CD4-positive, alpha-beta T cell treated with Interleukin-2 at 100 ng/mL for 4 hours (primary cell): ENCODE measurements at regions not wholly inside any gene's neighbourhood (a gene's known extent, or its start where the extent isn't known, plus 50 kb on each side); places are given as distances from the start of the nearest gene placed in this dataset.
"Not testable (repeated sequence)": the region's sequence is repeated elsewhere in the genome, so short reads cannot be mapped to it uniquely, and the experiment has no call there.

Experiments
- DNase-seq: peaks from one replicate; pipeline ENCODE4 v3.0.0-alpha.2; 2020; ENCODE audit warnings: low spot score

- DNase-seq, result no peak
Observed at GRCh38 chr15:59830873-59831272, 141.8 kb upstream of the BNIP2 start.

DNA sequence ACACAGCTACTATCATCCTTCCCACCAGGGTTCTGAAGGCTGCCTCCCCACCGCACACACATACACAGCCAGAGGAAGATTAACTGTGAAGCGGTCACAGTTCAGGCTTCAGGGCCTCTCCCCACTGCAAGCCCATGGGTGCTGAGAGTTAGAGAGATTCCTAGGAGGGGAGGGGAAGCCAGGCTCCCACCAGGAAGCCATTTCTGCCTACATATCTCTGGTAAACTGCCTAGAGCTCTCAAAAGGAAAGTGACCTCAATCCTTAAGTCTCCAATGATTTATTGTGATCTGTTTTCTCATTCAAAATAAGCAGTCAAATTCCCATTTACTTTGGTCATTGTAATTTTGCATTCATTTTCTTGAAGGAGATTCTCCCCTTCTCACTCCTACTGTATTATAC, 141.0 kb upstream of the BNIP2 start:
- no peak for DNase-seq

DNA sequence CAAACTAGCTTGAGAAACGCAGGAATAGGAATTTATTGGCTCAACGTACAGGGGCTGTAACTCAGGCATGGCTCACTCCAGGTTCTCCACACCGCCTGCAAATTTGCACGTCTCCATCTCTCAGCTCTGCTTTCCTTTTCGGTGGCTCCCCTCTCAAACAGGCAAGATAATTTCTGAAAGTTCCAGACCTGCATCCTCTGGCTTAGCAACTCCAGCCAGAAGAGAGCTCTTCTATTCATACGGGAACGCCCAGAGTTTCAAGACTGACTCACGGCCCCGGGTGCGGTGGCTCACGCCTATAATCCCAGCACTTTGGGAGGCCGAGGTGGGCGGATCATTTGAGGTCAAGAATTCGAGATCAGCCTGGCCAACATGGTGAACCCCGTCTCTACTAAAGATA, 139.7 kb upstream of the BNIP2 start:
- no peak for DNase-seq

DNA sequence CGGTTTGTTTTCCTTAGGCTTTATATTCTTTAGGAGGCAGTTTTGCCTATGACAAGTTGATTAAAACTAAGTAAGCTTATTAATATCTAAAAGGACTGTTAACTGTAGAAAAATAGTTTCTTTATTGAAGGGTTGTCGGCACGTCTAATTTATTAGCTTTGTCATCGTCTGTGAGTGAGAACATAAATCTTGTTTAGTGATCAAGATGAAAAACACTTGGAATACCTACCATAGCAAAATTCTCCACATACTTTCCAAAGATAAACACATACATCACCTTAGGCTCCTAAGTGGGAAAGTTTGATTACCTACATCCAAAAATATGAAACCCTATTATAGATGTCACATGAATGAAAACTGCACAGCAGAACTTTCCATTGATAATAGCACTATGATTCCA, 139.1 kb upstream of the BNIP2 start:
- DNase-seq, result no peak

- no peak for DNase-seq
Observed at GRCh38 chr15:59825901-59826300, 136.8 kb upstream of the BNIP2 start.

GRCh38 chr15:59821286-59821685, 132.2 kb upstream of the BNIP2 start:
- no peak for DNase-seq

- DNase-seq, result no peak
Observed at GRCh38 chr15:59819092-59819491, 130.0 kb upstream of the BNIP2 start.

DNA sequence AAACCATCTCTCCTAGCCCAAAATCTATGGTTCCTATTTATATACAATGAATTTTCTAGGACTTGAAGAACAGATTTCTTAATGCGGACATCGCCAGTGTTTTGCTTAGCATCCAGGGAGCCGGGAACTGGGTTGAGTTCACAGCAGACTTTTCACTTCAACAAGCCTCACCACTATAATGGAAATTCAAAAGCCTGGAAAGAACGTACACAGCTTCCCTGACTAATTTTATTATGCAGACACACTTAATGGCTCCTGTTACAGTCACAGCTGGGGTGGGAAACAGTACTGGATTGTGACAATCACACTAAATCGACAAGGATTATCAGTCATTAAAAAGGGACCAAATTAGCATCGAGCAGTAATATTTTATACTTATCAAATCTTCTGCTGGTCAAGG, 129.2 kb upstream of the BNIP2 start:
- DNase-seq, result no peak

DNA sequence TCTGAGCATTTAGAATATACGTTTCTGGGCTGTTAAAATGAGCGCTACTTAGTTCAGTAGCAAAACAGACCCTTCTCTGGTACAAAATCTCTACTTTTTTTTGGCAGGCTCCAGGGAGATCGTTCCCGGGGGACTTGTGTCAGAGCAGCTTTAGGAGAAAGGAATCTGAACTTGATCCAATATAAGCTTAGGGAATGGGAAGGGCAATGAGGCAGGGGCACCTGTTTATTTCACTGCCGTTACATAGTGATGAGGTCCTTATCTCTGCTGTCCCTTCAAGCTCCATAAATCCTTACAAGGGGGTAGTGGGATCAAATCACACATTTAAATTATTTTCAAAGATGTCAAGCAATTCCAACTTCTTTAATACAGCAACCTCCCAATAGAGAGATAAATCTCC, 128.7 kb upstream of the BNIP2 start:
- DNase-seq, result no peak

- DNase-seq, result no peak
Observed at GRCh38 chr15:59817053-59817452, 127.9 kb upstream of the BNIP2 start.

GRCh38 chr15:59814409-59814808, 125.3 kb upstream of the BNIP2 start:
- DNase-seq, result peak; percentile 24

- no peak for DNase-seq
Observed at GRCh38 chr15:59812889-59813288, 123.8 kb upstream of the BNIP2 start.

DNA sequence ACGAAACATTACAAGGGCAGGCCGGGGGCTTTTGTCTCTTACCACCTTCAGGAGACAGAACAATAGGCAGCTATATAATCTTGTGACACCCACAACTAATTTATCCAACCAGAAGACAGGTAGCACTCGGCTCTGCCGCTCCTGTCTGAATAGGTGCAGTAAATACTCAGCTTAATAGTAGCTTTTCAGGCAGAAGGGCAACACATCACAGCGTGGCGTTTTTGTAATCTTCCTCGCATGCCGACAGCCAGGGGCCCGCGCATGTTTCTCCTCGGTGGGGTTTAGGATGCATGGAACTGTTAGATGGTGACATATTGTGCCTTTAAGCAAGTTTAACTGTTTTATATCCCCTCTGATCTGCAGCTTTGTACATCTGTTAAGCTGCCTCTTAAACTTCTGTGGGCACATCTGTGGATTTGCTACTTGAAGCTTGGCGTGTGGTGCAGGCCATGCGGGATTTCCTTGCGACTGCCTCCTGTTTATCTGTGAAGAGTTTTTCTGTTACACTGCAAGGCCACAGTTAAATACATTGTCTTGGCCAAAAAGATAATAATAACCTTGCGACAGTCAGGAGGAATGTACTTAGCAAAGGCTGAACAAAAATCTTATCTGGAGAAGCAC, 123.2 kb upstream of the BNIP2 start:
- no peak for DNase-seq

- peak; percentile 80 for DNase-seq
Observed at GRCh38 chr15:59803293-59803966, 114.3 kb upstream of the BNIP2 start.

GRCh38 chr15:59801649-59802048, 112.5 kb upstream of the BNIP2 start:
- DNase-seq, result no peak

DNA sequence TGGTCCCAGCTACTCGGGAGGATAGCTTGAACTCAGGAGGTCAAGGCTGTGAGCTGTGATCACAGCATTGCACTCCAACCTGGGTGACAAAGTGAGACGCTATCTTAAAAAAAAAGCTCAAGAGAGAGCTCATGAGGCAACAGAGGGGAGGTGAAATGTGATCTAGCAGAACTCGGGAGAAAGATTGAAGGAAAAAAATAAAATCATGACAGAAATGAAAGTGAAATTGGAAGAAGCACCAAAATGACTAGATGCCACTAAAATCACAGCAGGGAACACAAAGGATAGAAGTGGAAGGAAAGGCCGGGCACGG, 109.4 kb upstream of the BNIP2 start:
- no peak for DNase-seq

DNA sequence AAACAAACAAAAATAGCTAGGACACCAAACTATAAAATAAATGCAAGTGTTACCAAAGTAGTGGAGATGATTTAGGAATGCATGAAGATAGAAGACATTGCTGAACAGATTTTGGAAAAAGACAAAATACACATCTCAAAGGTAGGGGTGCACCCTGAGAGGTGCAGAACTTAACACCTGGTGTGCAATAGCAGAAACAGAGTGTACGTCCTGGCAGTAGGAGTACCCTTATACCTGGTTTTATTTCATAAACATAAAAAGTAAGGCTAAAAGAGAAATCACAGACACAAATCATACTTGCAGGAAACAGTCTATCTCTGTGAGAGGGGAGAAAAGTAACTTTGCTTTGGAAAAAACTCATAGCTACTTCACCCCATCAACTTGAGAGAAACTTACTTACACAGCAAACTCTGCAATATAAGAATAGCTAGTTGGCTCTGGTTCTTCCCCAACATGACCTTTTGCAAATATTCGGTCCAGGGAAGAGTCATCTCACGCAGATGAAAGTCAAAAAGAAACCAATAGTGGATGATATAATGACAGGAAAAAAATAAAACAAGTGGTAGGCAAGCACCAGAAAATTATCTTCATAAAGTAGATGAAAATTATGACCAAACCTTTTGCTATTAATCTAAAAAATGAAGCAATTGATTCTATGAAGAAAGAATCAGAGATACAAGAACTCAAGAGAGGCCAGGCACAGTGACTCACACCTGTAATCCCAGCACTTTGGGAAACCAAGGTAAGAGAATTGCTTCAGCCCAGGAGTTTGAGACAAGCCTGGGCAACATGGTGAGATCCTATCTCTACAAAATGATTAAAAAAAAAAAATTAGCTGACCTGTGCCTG, 108.9 kb upstream of the BNIP2 start:
- peak; percentile 20 for DNase-seq

GRCh38 chr15:59794229-59794886, 105.2 kb upstream of the BNIP2 start:
- DNase-seq, result peak; percentile 19

DNA sequence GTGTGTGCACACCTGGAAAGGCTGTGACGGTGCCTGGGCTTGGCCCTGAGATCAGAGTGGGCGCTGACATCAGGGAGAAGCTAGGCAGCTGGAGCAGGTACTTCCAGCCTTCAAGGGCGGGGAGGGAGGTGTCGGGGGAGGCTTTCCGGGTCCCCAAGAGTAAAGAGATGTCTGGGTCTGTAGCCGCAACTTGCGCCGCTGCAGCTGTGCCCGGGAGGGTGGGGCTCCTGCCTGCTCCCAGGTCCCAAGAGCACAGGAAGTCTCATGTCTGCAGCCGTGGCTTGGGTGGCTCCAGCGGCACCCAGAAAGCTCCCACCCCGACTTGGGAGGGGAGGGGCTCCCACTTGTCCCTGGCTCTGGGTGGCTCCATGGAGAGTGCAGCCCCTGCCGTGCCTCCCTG, 103.2 kb upstream of the BNIP2 start:
- DNase-seq, result peak; percentile 24

GRCh38 chr15:59791755-59792154, 102.6 kb upstream of the BNIP2 start:
- no peak for DNase-seq

DNA sequence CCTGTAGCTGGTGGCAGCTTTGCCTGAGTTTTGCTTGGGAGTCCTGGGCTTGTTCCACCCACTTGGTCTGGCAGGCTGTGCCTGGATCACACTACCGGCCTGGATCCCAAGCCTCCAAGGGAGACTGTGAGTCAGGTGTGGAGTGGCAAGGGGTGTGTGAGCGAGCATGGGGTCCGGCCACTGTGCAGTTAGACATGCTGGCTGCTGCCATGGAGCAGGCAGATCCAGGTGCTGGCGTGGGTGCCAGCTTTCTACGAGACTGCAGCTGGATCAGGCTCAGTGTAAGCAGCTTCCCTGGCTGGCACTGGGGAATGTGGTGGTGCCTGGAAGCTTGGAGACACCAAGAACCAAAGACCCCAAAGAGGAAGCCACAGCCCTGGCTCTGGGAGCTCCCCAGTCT, 102.0 kb upstream of the BNIP2 start:
- no peak for DNase-seq

DNA sequence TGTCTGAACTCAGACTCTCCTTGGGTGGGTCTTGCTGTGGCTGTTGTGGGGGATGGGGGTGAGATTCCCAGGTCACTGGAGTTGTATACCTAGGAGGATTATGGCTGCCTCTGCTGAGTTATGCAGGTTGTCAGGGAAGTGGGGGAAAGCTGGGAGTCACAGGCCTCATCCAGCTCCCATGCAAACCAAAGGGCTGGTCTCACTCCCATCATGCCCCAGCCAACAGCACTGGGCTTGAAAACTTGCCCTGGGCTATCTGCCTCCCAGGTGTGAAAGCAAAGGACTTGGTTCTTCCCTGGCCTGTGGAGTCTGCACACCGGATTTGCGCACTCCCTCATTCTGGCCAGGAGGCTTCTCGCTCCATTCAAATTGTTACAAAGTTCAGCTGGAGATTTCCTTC, 97.3 kb upstream of the BNIP2 start:
- DNase-seq, result not testable (repeated sequence)

DNA sequence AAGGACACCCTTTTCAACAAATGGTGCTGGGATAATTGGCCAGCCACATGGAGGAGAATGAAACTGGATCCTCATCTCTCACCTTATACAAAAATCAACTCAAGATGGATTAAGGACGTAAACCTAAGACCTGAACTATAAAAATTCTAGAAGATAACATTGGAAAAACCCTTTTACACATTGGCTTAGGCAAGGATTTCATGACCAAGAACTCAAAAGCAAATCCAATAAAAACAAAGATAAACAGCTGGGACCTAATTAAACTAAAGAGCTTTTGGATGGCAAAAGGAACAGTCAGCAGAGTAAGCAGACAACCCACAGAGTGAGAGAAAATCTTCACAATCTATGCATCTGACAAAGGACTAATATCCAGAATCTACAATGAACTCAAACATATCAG, 96.9 kb upstream of the BNIP2 start:
- DNase-seq, result not testable (repeated sequence)
